ENCODE measurements at regions not wholly inside any gene's neighbourhood (a gene's known extent, or its start where the extent isn't known, plus 50 kb on each side); places are given as distances from the start of the nearest gene placed in this dataset.

GRCh38 chr5:143629871-143630659 lies 181.9 kb upstream of the HMHB1 start:
- TF ChIP-seq SP1 (IDR thresholded peaks at IDR 0.05) (no peak), NFRKB (IDR thresholded peaks at IDR 0.05) (no peak), ARNT (IDR thresholded peaks at IDR 0.05) (no peak), BHLHE40 (IDR thresholded peaks at IDR 0.05; ENCODE audit: borderline replicate concordance) (no peak), FOXM1 (IDR thresholded peaks at IDR 0.05; ENCODE audit: borderline replicate concordance) (no peak)
